SK-N-MC (cell line): ENCODE measurements at regions not wholly inside any gene's neighbourhood (a gene's known extent, or its start where the extent isn't known, plus 50 kb on each side); places are given as distances from the start of the nearest gene placed in this dataset.

ENCODE experiments used
- EZH2 ChIP-seq: fragments of 200-600 bp; sonication (generic); IDR thresholded peaks from one replicate; pipeline ENCODE4 v1.6.1; 2017; ENCODE audit warnings: antibody characterized with exemption
- POLR2AphosphoS5 ChIP-seq: IDR thresholded peaks from 2 replicates; pipeline ENCODE4 v1.6.1; 2012; ENCODE audit warnings: mild to moderate bottlenecking, low read depth, low read length, borderline replicate concordance

DNA sequence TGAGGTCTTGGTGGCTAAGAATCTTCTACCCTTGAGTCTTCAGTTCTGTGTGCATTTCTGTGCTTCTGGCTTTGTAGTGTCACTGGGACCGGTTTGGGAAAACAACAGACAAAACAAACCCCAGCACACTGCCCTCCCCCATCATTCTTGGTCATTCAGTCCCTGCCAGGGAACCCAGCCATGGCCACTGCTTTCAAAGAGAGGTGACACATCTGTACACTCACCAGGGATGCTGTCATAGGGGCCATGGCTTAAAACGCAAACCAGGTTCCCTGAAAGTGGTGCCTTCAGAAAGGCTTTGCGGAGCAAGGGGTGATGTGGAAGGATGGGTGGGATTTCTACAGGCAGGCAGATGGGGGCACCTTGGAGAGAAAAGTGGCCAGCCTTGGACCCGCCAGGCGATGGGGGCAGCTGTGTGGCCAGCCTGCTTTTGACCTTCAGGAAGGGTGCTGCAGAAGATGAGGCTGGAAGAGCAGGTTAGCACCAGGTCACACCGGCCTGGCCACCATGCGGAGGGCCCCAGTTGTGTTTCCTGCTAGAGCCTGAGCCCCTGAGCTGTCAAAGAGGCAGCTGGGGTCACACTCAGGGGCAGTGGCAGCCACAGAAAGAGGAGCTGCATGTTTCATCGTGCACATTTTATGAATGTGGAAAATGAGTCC, 101.3 kb downstream of the INHBB start:
- TF ChIP-seq POLR2AphosphoS5, result no peak
- TF ChIP-seq EZH2, result no peak
